Thymus (tissue), 11 donors: ENCODE measurements at regions not wholly inside any gene's neighbourhood (a gene's known extent, or its start where the extent isn't known, plus 50 kb on each side); places are given as distances from the start of the nearest gene placed in this dataset.

Source experiments
- DNase-seq, 9 donors: peaks; one replicate each; pipeline ENCODE4 v3.0.0-alpha.2; 2013; ENCODE audit warnings: low spot score in 9 of 9, low read depth in 6 of 9, missing footprints in 1 of 9
- H3K27ac ChIP-seq, 2 donors: one replicate each; pipeline ENCODE4 v1.5.1; 2013; ENCODE audit warnings: control low read depth in 1 of 2, low read depth in 1 of 2, low read length in 1 of 2, mild to moderate bottlenecking in 1 of 2, moderate library complexity in 1 of 2
- H3K27me3 ChIP-seq, 2 donors: one replicate each; pipeline ENCODE4 v1.5.1; 2013; ENCODE audit warnings: low read length in 1 of 2; ENCODE audit not compliant: control insufficient read depth in 2 of 2, insufficient read depth in 1 of 2
- H3K36me3 ChIP-seq, 2 donors: one replicate each; pipeline ENCODE4 v1.5.1; 2013; ENCODE audit warnings: low read length in 1 of 2, mild to moderate bottlenecking in 1 of 2, moderate library complexity in 1 of 2; ENCODE audit not compliant: control insufficient read depth in 2 of 2, insufficient read depth in 2 of 2
- H3K4me1 ChIP-seq, 2 donors: one replicate each; pipeline ENCODE4 v1.5.1; 2013; ENCODE audit warnings: low read length in 2 of 2; ENCODE audit not compliant: control insufficient read depth in 2 of 2, insufficient read depth in 2 of 2
- H3K4me3 ChIP-seq, 2 donors: one replicate each; pipeline ENCODE4 v1.5.1; 2013; ENCODE audit warnings: low read length in 2 of 2, control low read depth in 1 of 2, mild to moderate bottlenecking in 1 of 2
- H3K9me3 ChIP-seq, 2 donors: one replicate each; pipeline ENCODE4 v1.5.1; 2013; ENCODE audit warnings: low read length in 1 of 2, mild to moderate bottlenecking in 1 of 2; ENCODE audit not compliant: control insufficient read depth in 2 of 2, insufficient read depth in 1 of 2
- WGBS: extraction: QIAGEN DNeasy Blood & Tissue Kit; methylation state at CpG from one replicate; pipeline ENCODE4 v1.1.7; 2013; 5-methylcytosine and 5-hydroxymethylcytosine counted together
- donor health status: healthy.

DNA sequence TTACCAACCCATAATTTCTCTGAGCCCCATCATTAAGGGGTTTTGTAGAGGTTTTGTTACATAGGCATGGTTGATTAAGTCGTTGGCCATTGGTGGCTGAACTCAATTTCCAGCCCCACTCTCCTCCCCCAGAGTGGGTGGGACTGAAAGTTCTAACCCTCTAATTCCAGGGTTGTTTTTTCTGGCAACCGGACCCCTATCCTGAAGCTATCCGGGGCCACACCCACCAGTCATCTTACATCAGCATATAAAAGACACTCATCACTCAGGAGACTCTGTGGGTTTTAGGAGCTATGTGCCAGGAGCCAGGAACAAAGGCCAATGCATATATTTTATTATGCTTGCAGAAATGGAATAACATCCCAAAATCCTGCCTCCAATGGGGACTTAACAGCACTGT, 186.0 kb downstream of the NXNL2 start:
- H3K4me1 ChIP-seq, result no peaks in the 10 kb centered on the region
- H3K27me3 ChIP-seq, result no peaks in the 10 kb centered on the region
- no peak for DNase-seq
- H3K9me3 ChIP-seq, result no peaks in the 10 kb centered on the region
- H3K36me3 ChIP-seq, result no peaks in the 10 kb centered on the region
- no peak overlapping the region for H3K4me3 ChIP-seq
- no peak overlapping the region for H3K27ac ChIP-seq
- 87% methylated on average over 3 of the region's 3 CpGs for WGBS

DNA sequence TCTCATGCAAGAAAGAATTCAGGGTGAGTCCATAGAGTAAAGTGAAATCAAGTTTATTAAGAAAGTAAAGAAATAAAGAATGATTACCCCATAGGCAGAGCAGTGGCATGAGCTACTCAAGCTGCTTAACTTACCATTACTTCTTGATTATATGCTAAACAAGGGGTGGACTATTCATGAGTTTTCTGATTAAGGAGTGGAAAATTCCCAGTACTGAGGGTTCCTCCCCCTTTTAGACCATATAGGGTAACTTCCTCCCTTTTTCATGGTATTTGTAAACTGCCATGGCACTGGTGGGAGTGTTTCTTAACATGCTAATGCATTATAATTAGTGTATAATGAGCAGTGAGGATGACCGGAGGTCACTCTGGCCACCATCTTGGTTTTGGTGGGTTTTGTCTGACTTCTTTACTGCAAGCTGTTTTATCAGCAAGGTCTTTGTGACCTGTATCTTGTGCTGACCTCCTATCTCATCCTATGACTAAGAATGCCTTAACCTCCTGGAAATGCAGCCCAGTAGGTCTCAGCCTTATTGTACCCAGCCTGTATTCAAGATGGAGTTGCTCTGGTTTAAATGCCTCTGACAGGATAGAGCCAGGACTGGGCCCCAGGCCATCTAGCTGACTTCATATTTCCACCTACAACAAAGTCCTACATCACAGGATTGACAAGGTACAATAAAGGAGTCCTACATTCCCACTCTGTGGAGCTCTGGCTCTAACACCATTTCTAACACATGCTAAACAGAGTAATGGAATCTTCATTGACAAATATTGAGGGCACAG, 186.7 kb downstream of the NXNL2 start:
- WGBS, result 100% methylated on average over 1 of the region's 1 CpG
- H3K9me3 ChIP-seq, result no peaks in the 10 kb centered on the region

DNA sequence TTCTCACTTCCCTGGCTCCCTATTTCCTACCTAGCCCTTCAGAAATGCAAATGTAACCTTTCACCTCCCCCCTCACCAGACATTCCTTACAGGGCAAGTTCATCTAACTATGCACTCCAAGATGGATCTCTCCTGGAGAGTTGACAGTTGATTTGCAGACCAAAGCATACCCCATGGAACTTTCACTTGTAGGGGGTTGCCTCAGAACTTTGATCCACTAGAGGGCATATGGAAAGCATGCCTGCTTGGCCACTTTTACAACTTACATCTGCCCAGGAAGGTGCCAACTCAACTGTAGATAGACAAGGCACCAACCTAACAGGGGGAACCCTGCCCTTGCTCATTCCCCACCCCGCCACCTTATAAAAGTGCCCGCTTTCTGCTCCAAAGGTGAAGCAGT, 187.8 kb downstream of the NXNL2 start:
- H3K9me3 ChIP-seq, result no peaks in the 10 kb centered on the region
- H3K4me1 ChIP-seq, result no peaks in the 10 kb centered on the region
- no peak overlapping the region for H3K4me3 ChIP-seq
- no peaks in the 10 kb centered on the region for H3K27me3 ChIP-seq
- DNase-seq, result peak in 5 of 9 donors; percentile 8 to 53 (median 15)
- H3K27ac ChIP-seq, result no peak overlapping the region
- 97% methylated on average over 2 of the region's 2 CpGs for WGBS
- H3K36me3 ChIP-seq, result no peaks in the 10 kb centered on the region

More for the DNA sequence above, 186.7 kb downstream of the NXNL2 start:
- Histone ChIP-seq H3K4me1 (no peaks in the 10 kb centered on the region), H3K36me3 (no peaks in the 10 kb centered on the region), H3K27ac (no peak overlapping the region), H3K4me3 (no peak overlapping the region), H3K27me3 (no peaks in the 10 kb centered on the region)
- no peak for DNase-seq

DNA sequence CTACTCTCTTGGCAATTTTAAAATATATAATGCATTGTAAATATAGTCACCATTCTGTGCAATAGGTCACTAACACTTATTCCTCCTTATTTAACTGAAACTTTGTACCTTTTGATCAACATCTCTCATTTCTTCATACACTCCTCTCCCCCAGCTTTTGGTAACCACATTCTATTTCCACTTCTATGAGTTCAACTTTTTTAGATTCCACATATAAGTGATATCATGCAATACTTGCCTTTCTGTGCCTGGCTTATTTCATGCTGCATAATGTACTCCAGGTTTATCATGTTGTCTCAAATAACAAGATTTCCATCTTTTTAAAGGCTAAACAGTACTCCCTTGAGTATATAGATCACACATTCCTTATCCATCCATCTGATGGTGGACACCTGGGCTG, 188.8 kb downstream of the NXNL2 start:
- H3K36me3 ChIP-seq, result no peaks in the 10 kb centered on the region
- no peak overlapping the region for H3K27ac ChIP-seq
- H3K9me3 ChIP-seq, result no peaks in the 10 kb centered on the region
- no peak overlapping the region for H3K4me3 ChIP-seq
- DNase-seq, result no peak
- no peaks in the 10 kb centered on the region for H3K4me1 ChIP-seq
- H3K27me3 ChIP-seq, result no peaks in the 10 kb centered on the region

GRCh38 chr9:88724331-88724730, 189.4 kb downstream of the NXNL2 start:
- no peak for DNase-seq
- no peaks in the 10 kb centered on the region for H3K4me1 ChIP-seq
- H3K27ac ChIP-seq, result no peak overlapping the region
- no peaks in the 10 kb centered on the region for H3K36me3 ChIP-seq
- no peak overlapping the region for H3K4me3 ChIP-seq
- no peaks in the 10 kb centered on the region for H3K9me3 ChIP-seq
- H3K27me3 ChIP-seq, result no peaks in the 10 kb centered on the region
- WGBS, result 79% methylated on average over 5 of the region's 5 CpGs

DNA sequence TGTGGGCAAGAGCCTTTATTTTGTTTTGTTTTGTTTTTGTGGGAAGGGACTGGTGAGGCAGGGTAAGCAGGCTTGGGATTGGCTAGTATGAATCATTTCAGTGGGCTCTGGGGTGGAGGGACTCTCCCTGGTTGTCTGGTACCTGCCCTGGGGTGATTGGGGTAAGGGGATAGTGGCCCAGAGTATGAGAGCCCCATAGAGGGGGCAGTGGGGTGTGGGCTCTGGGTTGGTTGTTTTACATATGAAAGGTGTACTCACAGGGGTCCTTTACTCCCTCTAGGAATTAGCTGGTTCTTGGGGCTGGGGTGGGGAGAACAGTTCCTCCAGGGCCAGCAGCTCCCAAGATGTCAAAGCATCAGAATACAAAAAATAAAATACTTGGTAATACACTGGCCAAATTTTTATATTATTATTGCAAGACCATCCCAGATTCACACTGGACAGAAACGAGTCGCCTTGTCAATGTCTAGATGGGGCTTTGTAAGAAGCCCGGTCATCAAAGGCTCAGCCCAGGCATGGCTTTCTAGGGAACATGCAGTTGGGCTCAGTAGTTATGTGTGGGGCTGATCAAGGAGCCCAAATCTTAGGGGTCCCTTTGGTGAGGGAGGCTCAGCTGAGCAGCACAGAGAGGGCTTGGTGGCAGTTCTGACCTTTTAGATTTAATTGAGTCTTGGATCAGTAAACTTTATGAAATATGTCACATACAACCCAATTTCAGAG, 190.5 kb downstream of the NXNL2 start:
- H3K4me3 ChIP-seq, result no peak overlapping the region
- no peaks in the 10 kb centered on the region for H3K9me3 ChIP-seq
- 93% methylated on average over 3 of the region's 3 CpGs for WGBS
- no peaks in the 10 kb centered on the region for H3K4me1 ChIP-seq
- H3K27ac ChIP-seq, result no peak overlapping the region
- H3K36me3 ChIP-seq, result no peaks in the 10 kb centered on the region
- no peak for DNase-seq
- H3K27me3 ChIP-seq, result no peaks in the 10 kb centered on the region

DNA sequence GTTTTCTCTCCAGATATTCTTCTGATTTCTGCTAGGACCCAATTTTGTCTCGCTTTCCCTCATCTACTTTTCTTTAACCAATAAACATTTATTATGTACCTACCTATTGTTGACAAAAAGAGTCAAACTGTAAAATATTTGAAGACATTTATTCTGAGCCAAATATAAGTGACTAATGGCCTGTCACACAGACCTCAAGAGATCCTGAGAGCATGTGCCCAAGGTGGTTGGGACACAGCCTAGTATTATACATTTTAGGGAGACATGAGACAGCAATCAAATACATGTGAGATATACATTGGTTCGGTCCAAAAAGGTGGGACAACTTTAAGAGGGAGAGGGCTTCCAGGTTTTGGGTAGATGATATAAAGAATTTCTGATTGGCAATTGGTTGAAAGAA, 191.8 kb downstream of the NXNL2 start:
- no peaks in the 10 kb centered on the region for H3K36me3 ChIP-seq
- no peak for DNase-seq
- no peaks in the 10 kb centered on the region for H3K27me3 ChIP-seq
- no peak overlapping the region for H3K4me3 ChIP-seq
- H3K27ac ChIP-seq, result no peak overlapping the region
- no peaks in the 10 kb centered on the region for H3K4me1 ChIP-seq
- no peaks in the 10 kb centered on the region for H3K9me3 ChIP-seq
- 95% methylated on average over 2 of the region's 2 CpGs for WGBS

DNA sequence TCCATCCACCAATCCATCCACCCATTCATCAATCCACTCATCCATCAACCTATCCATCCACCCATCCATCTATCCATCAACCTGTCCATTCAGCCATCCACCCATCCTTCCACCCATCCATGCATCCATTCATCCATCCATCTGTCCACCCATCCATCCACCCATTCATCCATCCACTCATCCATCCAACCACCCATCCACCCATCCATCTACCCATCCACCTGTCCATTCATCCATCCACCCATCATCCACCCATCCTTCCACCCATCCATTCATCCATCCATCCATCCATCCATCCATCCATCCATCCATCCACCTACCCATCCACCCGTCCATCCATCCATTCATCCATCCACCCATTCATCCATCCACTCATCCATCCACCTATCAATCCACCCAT, 195.8 kb downstream of the NXNL2 start:
- no peaks in the 10 kb centered on the region for H3K36me3 ChIP-seq
- no peaks in the 10 kb centered on the region for H3K9me3 ChIP-seq
- no peak overlapping the region for H3K27ac ChIP-seq
- H3K27me3 ChIP-seq, result peaks cover 0 to 3% of the 10 kb centered on the region in 2 donors
- H3K4me1 ChIP-seq, result no peaks in the 10 kb centered on the region
- no peak overlapping the region for H3K4me3 ChIP-seq
- 96% methylated on average over 1 of the region's 1 CpG for WGBS
- DNase-seq, result no peak

DNA sequence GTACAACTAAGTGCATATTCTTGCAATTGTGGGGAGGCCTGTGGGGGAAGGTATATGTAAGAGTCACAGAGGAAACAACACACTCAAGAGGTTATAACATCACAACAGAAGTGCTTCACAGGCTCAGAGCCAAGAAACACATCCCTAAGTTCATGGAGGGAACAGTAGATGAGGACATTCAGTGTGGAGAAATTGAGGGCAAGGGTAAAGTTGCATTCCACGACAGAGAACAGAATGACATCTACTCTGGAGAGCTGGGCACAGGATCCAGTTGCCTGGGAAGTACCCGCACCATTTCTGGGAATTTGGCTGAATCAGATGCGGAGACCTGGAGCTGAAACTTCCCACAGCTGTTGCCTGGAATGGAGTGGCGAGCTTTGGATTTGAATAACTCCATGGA, 197.2 kb downstream of the NXNL2 start:
- no peak overlapping the region for H3K4me3 ChIP-seq
- DNase-seq, result no peak
- no peaks in the 10 kb centered on the region for H3K36me3 ChIP-seq
- H3K27ac ChIP-seq, result no peak overlapping the region
- H3K4me1 ChIP-seq, result no peaks in the 10 kb centered on the region
- H3K9me3 ChIP-seq, result no peaks in the 10 kb centered on the region
- WGBS, result 87% methylated on average over 4 of the region's 4 CpGs
- peaks cover 0 to 3% of the 10 kb centered on the region in 2 donors for H3K27me3 ChIP-seq
